ENCODE measurements at regions not wholly inside any gene's neighbourhood (a gene's known extent, or its start where the extent isn't known, plus 50 kb on each side); places are given as distances from the start of the nearest gene placed in this dataset.

- DNase-seq (ENCODE audit: low spot score) = no peak
Observed at GRCh38 chr22:47676685-47677084, 914.2 kb downstream of the TBC1D22A start.

- no peak for DNase-seq (ENCODE audit: low spot score)
Observed at GRCh38 chr22:47674600-47674999, 912.1 kb downstream of the TBC1D22A start.

- no peak for DNase-seq (ENCODE audit: low spot score)
Observed at GRCh38 chr22:47673557-47673956, 911.1 kb downstream of the TBC1D22A start.

- DNase-seq (ENCODE audit: low spot score) = no peak
Observed at GRCh38 chr22:47672526-47672925, 910.1 kb downstream of the TBC1D22A start.

- DNase-seq (ENCODE audit: low spot score) = no peak
Observed at GRCh38 chr22:47665151-47665550, 902.7 kb downstream of the TBC1D22A start.

GRCh38 chr22:47663615-47664605 lies 901.5 kb downstream of the TBC1D22A start:
- no peak for DNase-seq (ENCODE audit: low spot score)

GRCh38 chr22:47659467-47660223 lies 897.2 kb downstream of the TBC1D22A start:
- DNase-seq (ENCODE audit: low spot score) = no peak

- DNase-seq (ENCODE audit: low spot score) = no peak
Observed at GRCh38 chr22:47658182-47658581, 895.7 kb downstream of the TBC1D22A start.

- DNase-seq (ENCODE audit: low spot score) = no peak
Observed at GRCh38 chr22:47657224-47657623, 894.8 kb downstream of the TBC1D22A start.

- no peak for DNase-seq (ENCODE audit: low spot score)
Observed at GRCh38 chr22:47656806-47657205, 894.4 kb downstream of the TBC1D22A start.

- no peak for DNase-seq (ENCODE audit: low spot score)
Observed at GRCh38 chr22:47655930-47656329, 893.5 kb downstream of the TBC1D22A start.

- DNase-seq (ENCODE audit: low spot score) = no peak
Observed at GRCh38 chr22:47654922-47655491, 892.6 kb downstream of the TBC1D22A start.

- no peak for DNase-seq (ENCODE audit: low spot score)
Observed at GRCh38 chr22:47653921-47654320, 891.5 kb downstream of the TBC1D22A start.

- DNase-seq (ENCODE audit: low spot score) = no peak
Observed at GRCh38 chr22:47651216-47651987, 889.0 kb downstream of the TBC1D22A start.

GRCh38 chr22:47647720-47648119 lies 885.3 kb downstream of the TBC1D22A start:
- no peak for DNase-seq (ENCODE audit: low spot score)

- no peak for DNase-seq (ENCODE audit: low spot score)
Observed at GRCh38 chr22:47647181-47647580, 884.7 kb downstream of the TBC1D22A start.

GRCh38 chr22:47645923-47646322 lies 883.5 kb downstream of the TBC1D22A start:
- DNase-seq (ENCODE audit: low spot score) = no peak

- no peak for DNase-seq (ENCODE audit: low spot score)
Observed at GRCh38 chr22:47645450-47645914, 883.0 kb downstream of the TBC1D22A start.

- DNase-seq (ENCODE audit: low spot score) = no peak
Observed at GRCh38 chr22:47634347-47634746, 871.9 kb downstream of the TBC1D22A start.

- no peak for DNase-seq (ENCODE audit: low spot score)
Observed at GRCh38 chr22:47633111-47633510, 870.7 kb downstream of the TBC1D22A start.

- no peak for DNase-seq (ENCODE audit: low spot score)
Observed at GRCh38 chr22:47632701-47633100, 870.3 kb downstream of the TBC1D22A start.

All from AG08395 (cell line).